ENCODE measurements at regions not wholly inside any gene's neighbourhood (a gene's known extent, or its start where the extent isn't known, plus 50 kb on each side); places are given as distances from the start of the nearest gene placed in this dataset.

DNA sequence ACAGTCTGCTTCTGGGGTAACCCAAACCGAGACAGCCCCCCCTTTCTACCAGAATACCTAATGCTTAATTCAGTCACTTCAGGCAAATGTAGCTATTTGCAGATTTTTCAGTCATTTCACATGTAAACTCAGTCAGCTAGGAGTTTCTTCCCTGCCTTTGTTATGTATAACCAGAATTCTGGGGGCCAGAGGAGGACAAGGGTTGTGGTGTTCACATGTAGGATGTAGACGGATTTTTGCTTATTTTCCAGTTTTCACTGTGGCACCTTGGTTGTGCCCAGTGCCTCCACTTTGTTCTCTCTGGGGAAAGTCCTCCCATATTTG lies 51.1 kb downstream of the PROKR2 start:
- ATAC-seq (no peak), DNase-seq (ENCODE audit: low read depth in 1 of 2, low spot score in 1 of 2) (no peak), FAIRE-seq (no peak)
- no peak overlapping the region for H3K4me3 ChIP-seq
- H3K9me3 ChIP-seq, result no peaks in the 10 kb centered on the region
- no peak overlapping the region for H3K27ac ChIP-seq
- ChIA-PET POLR2A (no interaction called here), CTCF (no interaction called here)
- H3K4me1 ChIP-seq, result no peaks in the 10 kb centered on the region
- TF ChIP-seq SREBF2 (IDR thresholded peaks at IDR 0.05) (no peak), KDM1A (IDR thresholded peaks at IDR 0.05; ENCODE audit: low read depth) (no peak), ZC3H11A (IDR thresholded peaks at IDR 0.05) (no peak), CHD2 (IDR thresholded peaks at IDR 0.05; ENCODE audit: low read length, partially characterized antibody) (no peak), NFE2L2 (conservative IDR thresholded peaks at IDR 0.05; ENCODE audit: low read length) (no peak), ATOH8 (CRISPR knock-in tag; IDR thresholded peaks at IDR 0.05; ENCODE audit: low read depth) (no peak), POLR2A (IDR thresholded peaks at IDR 0.05; ENCODE audit: low read length) (no peak), HOXB5 (CRISPR knock-in tag; IDR thresholded peaks at IDR 0.05) (no peak), POLR2AphosphoS2 (conservative IDR thresholded peaks at IDR 0.05; ENCODE audit: low read length) (no peak), MYC (IDR thresholded peaks at IDR 0.05; ENCODE audit: borderline replicate concordance, low read length) (no peak), FOSB (CRISPR knock-in tag; IDR thresholded peaks at IDR 0.05) (no peak), RFX5 (IDR thresholded peaks at IDR 0.05) (no peak), HEYL (CRISPR knock-in tag; IDR thresholded peaks at IDR 0.05) (no peak), E2F6 (IDR thresholded peaks at IDR 0.05; ENCODE audit: borderline replicate concordance, low read depth) (no peak), EHF (CRISPR knock-in tag; IDR thresholded peaks at IDR 0.05) (no peak)
- 2% methylated on average over 2 of the region's 2 CpGs for WGBS (ENCODE audit: missing lambda C conversion rate)
- no peak overlapping the region for H3K4me2 ChIP-seq

- no peak for FAIRE-seq
- CTCF ChIA-PET, result interaction anchor here (0.5 to 1.1 kb wide), 2 partner anchors 10 to 21 kb away, joined by 3 read pairs; no protein-coding TSS in a partner anchor
- peak in 1 of 2 experiments; percentile 25; a peak in 2 of 6 replicates for ATAC-seq
- POLR2A ChIA-PET, result no interaction called here
- WGBS (ENCODE audit: missing lambda C conversion rate), result 23% methylated on average over 11 of the region's 11 CpGs
- DNase-seq (ENCODE audit: low read depth in 1 of 2, low spot score in 1 of 2), result no peak
- TF ChIP-seq SMC3 (IDR thresholded peaks at IDR 0.05), result no peak
- no peak for TF ChIP-seq ZC3H11A (IDR thresholded peaks at IDR 0.05)
- TF ChIP-seq KDM1A (IDR thresholded peaks at IDR 0.05; ENCODE audit: low read depth), result no peak
- TF ChIP-seq ZNF302 (CRISPR knock-in tag; IDR thresholded peaks at IDR 0.05), result no peak
- TF ChIP-seq CHD2 (IDR thresholded peaks at IDR 0.05; ENCODE audit: low read length, partially characterized antibody), result no peak
- TF ChIP-seq BHLHE40 (IDR thresholded peaks at IDR 0.05; ENCODE audit: low read depth, low read length), result no peak
- no peak for TF ChIP-seq EHF (CRISPR knock-in tag; IDR thresholded peaks at IDR 0.05)
- TF ChIP-seq FOSL2 (IDR thresholded peaks at IDR 0.05), result no peak
- no peak for TF ChIP-seq FOSL2 (CRISPR knock-in tag; IDR thresholded peaks at IDR 0.05)
- TF ChIP-seq HEYL (CRISPR knock-in tag; IDR thresholded peaks at IDR 0.05), result no peak
- no peak for TF ChIP-seq JUNB (IDR thresholded peaks at IDR 0.05)
- TF ChIP-seq CBX2 (IDR thresholded peaks at IDR 0.05; ENCODE audit: borderline replicate concordance, low read depth), result no peak
- no peak for TF ChIP-seq HMGXB4 (CRISPR knock-in tag; IDR thresholded peaks at IDR 0.05; ENCODE audit: borderline replicate concordance)
- no peak for TF ChIP-seq HES2 (IDR thresholded peaks at IDR 0.05)
- no peak for TF ChIP-seq PBX3 (IDR thresholded peaks at IDR 0.05)
- TF ChIP-seq ESRRA (IDR thresholded peaks at IDR 0.05; ENCODE audit: borderline replicate concordance, low read length), result no peak
- Histone ChIP-seq H3K9me3 (no peaks in the 10 kb centered on the region), H3K4me2 (no peak overlapping the region), H3K4me3 (no peak overlapping the region), H3K27ac (no peak overlapping the region), H3K4me1 (no peaks in the 10 kb centered on the region)
These were observed 51.7 kb downstream of the PROKR2 start for GRCh38 chr20:5264807-5265661.

All from A549 (cell line).